ENCODE measurements at regions not wholly inside any gene's neighbourhood (a gene's known extent, or its start where the extent isn't known, plus 50 kb on each side); places are given as distances from the start of the nearest gene placed in this dataset.

GRCh38 chr12:70082997-70083676 lies 160.1 kb upstream of the CNOT2 start:
- TF ChIP-seq FOXP2 (optimal IDR thresholded peaks at IDR 0.05; ENCODE audit: borderline replicate concordance, extremely low read depth, extremely low read length, insufficient read depth) (no peak), REST (IDR thresholded peaks at IDR 0.05; ENCODE audit: insufficient read depth in 1 of 2, low read depth in 2 of 2, low read length in 2 of 2) (no peak), SIN3A (IDR thresholded peaks at IDR 0.05; ENCODE audit: borderline replicate concordance, insufficient read depth, low read length) (no peak), TAF1 (IDR thresholded peaks at IDR 0.05; ENCODE audit: borderline replicate concordance, insufficient read depth, low read length) (no peak), POLR2AphosphoS5 (IDR thresholded peaks at IDR 0.05; ENCODE audit: low read depth, low read length) (no peak)

GRCh38 chr12:70083677-70084020 lies 159.6 kb upstream of the CNOT2 start:
- TF ChIP-seq POLR2AphosphoS5 (IDR thresholded peaks at IDR 0.05; ENCODE audit: low read depth, low read length) = no peak
- TF ChIP-seq REST (IDR thresholded peaks at IDR 0.05; ENCODE audit: insufficient read depth in 1 of 2, low read depth in 2 of 2, low read length in 2 of 2) = no peak
- no peak for TF ChIP-seq SIN3A (IDR thresholded peaks at IDR 0.05; ENCODE audit: borderline replicate concordance, insufficient read depth, low read length)
- no peak for TF ChIP-seq FOXP2 (optimal IDR thresholded peaks at IDR 0.05; ENCODE audit: borderline replicate concordance, extremely low read depth, extremely low read length, insufficient read depth)
- TF ChIP-seq TAF1 (IDR thresholded peaks at IDR 0.05; ENCODE audit: borderline replicate concordance, insufficient read depth, low read length) = no peak

GRCh38 chr12:70091021-70091521 lies 152.2 kb upstream of the CNOT2 start:
- TF ChIP-seq REST (IDR thresholded peaks at IDR 0.05; ENCODE audit: insufficient read depth in 1 of 2, low read depth in 2 of 2, low read length in 2 of 2) (no peak), POLR2AphosphoS5 (IDR thresholded peaks at IDR 0.05; ENCODE audit: low read depth, low read length) (no peak), TAF1 (IDR thresholded peaks at IDR 0.05; ENCODE audit: borderline replicate concordance, insufficient read depth, low read length) (no peak), SIN3A (IDR thresholded peaks at IDR 0.05; ENCODE audit: borderline replicate concordance, insufficient read depth, low read length) (no peak), FOXP2 (optimal IDR thresholded peaks at IDR 0.05; ENCODE audit: borderline replicate concordance, extremely low read depth, extremely low read length, insufficient read depth) (no peak)

GRCh38 chr12:70094467-70094866 lies 148.8 kb upstream of the CNOT2 start:
- TF ChIP-seq POLR2AphosphoS5 (IDR thresholded peaks at IDR 0.05; ENCODE audit: low read depth, low read length) (no peak), SIN3A (IDR thresholded peaks at IDR 0.05; ENCODE audit: borderline replicate concordance, insufficient read depth, low read length) (no peak), FOXP2 (optimal IDR thresholded peaks at IDR 0.05; ENCODE audit: borderline replicate concordance, extremely low read depth, extremely low read length, insufficient read depth) (no peak), REST (IDR thresholded peaks at IDR 0.05; ENCODE audit: insufficient read depth in 1 of 2, low read depth in 2 of 2, low read length in 2 of 2) (no peak), TAF1 (IDR thresholded peaks at IDR 0.05; ENCODE audit: borderline replicate concordance, insufficient read depth, low read length) (no peak)
